ENCODE measurements at regions not wholly inside any gene's neighbourhood (a gene's known extent, or its start where the extent isn't known, plus 50 kb on each side); places are given as distances from the start of the nearest gene placed in this dataset.

DNA sequence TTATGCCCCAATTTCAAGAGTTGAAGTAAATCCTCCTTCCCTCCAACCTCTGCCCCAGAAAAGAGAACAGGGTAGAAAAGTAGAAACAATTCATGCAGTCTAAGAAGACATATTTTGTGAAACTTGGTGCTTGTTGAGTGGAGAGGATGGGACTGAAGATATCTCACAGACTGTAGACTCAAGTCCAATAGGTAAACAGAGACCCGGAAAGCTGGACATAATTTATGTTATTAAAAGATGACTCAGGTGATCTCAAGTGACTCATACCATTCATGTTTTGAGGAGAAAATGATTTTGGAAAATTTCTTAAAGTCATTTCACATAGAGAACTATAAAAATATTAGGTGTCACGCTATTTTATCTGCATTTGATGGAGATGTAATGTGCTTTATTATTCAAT, 203.1 kb upstream of the SOX9 start:
- TF ChIP-seq, protein P1, sequence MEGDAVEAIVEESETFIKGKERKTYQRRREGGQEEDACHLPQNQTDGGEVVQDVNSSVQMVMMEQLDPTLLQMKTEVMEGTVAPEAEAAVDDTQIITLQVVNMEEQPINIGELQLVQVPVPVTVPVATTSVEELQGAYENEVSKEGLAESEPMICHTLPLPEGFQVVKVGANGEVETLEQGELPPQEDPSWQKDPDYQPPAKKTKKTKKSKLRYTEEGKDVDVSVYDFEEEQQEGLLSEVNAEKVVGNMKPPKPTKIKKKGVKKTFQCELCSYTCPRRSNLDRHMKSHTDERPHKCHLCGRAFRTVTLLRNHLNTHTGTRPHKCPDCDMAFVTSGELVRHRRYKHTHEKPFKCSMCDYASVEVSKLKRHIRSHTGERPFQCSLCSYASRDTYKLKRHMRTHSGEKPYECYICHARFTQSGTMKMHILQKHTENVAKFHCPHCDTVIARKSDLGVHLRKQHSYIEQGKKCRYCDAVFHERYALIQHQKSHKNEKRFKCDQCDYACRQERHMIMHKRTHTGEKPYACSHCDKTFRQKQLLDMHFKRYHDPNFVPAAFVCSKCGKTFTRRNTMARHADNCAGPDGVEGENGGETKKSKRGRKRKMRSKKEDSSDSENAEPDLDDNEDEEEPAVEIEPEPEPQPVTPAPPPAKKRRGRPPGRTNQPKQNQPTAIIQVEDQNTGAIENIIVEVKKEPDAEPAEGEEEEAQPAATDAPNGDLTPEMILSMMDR (IDR thresholded peaks at IDR 0.05; ENCODE audit: control extremely low read depth in 1 of 3, insufficient read depth in 1 of 3, low read depth in 1 of 3, low read length in 3 of 3) = no peak
- TF ChIP-seq CREB1 (IDR thresholded peaks at IDR 0.05) (no peak), SP2 (IDR thresholded peaks at IDR 0.05; ENCODE audit: low read length) (no peak), CBX5 (IDR thresholded peaks at IDR 0.05; ENCODE audit: low read depth, low read length) (no peak), TCF12 (IDR thresholded peaks at IDR 0.05; ENCODE audit: low read depth, low read length) (no peak), KDM1A (IDR thresholded peaks at IDR 0.05; ENCODE audit: borderline replicate concordance, low read length) (no peak), RBBP5 (IDR thresholded peaks at IDR 0.05; ENCODE audit: borderline replicate concordance, low read depth, low read length) (no peak), PHF8 (conservative IDR thresholded peaks at IDR 0.05; ENCODE audit: low read depth, low read length) (no peak), SP1 (IDR thresholded peaks at IDR 0.05; ENCODE audit: low read depth, low read length) (no peak), YY1 (IDR thresholded peaks at IDR 0.05; ENCODE audit: low read depth, low read length) (no peak), POLR2A (IDR thresholded peaks at IDR 0.05; ENCODE audit: control extremely low read depth in 1 of 2, low read depth in 2 of 2, low read length in 2 of 2) (no peak), RFX5 (IDR thresholded peaks at IDR 0.05; ENCODE audit: borderline replicate concordance, low read depth, low read length) (no peak)
- TF ChIP-seq, protein P2, sequence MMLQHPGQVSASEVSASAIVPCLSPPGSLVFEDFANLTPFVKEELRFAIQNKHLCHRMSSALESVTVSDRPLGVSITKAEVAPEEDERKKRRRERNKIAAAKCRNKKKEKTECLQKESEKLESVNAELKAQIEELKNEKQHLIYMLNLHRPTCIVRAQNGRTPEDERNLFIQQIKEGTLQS (IDR thresholded peaks at IDR 0.05; ENCODE audit: insufficient read depth, low read depth, low read length) = no peak
